Fibroblast of skin of back (primary cell): ENCODE measurements at regions not wholly inside any gene's neighbourhood (a gene's known extent, or its start where the extent isn't known, plus 50 kb on each side); places are given as distances from the start of the nearest gene placed in this dataset.
"Not testable (repeated sequence)": the region's sequence is repeated elsewhere in the genome, so short reads cannot be mapped to it uniquely, and the experiment has no call there.

Experiments
- DNase-seq: peaks from one replicate; pipeline ENCODE4 v3.0.0-alpha.2; 2013

DNA sequence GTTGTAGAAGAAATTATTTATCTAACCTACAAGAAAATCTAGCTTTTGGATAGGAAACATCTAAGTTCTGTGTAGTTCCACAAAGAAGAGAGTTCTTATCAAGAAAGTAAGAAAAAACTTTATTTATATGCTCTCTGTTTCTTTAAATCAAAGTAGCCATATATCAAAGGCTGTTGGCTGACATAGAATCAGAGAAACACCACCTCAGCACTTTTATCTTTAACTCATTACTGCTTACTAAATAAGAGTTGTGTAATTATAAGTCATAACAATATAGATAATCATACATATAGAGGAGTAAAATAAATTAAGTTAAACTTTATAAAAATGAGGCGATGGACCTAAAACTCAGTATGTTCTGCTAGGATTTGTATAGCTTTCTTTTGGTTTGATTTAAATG lies 570.6 kb downstream of the PCDH17 start:
- no peak for DNase-seq

GRCh38 chr13:58207501-58207900 lies 576.0 kb downstream of the PCDH17 start:
- DNase-seq, result no peak

GRCh38 chr13:58235454-58235853 lies 603.9 kb downstream of the PCDH17 start:
- DNase-seq, result no peak

GRCh38 chr13:58238972-58239773 lies 607.6 kb downstream of the PCDH17 start:
- DNase-seq, result no peak

DNA sequence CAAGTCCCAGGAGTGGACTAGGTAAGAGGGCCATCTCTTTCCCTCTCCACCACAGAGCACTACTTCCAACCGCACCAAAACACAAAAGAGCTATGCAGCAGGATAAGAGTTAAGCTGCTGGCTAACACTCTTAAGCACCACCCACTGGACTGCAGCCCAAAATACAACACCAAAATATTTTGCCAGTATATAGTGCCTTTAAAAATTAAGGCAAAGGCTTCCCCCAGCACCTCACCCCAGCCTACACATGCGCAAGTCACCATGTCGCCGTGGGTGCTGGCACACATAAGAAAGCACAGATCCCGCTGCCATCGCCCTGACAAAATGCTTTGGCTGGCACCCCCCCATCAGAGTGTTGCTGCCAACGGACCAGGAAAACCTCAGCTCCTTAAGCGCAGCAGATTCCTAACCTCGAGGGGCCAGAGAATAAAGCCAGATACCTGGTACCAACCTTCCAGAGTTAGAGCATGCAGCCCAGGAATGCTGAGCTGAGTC lies 608.3 kb downstream of the PCDH17 start:
- no peak for DNase-seq

GRCh38 chr13:58247080-58247479 lies 615.5 kb downstream of the PCDH17 start:
- no peak for DNase-seq

- DNase-seq, result no peak
These were observed 623.4 kb downstream of the PCDH17 start for GRCh38 chr13:58254943-58255342.

DNA sequence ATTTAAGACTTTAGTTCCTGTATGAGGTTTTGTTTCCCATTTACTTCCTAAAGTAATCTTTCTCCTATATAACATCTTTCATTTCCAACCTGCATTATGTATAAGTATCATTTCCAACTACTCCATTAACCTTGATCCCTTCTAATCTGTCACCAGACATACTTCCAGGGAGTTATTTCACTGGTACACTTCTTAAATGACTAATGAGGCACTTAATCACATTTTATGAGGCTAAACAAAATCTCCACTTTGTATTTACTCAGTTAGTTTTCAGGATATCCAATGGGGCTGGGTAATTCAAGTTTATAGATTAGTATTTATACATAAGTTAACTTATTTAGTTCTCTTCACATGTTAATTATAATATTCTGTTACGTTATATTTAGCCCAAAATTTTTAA lies 634.7 kb downstream of the PCDH17 start:
- DNase-seq, result no peak

DNA sequence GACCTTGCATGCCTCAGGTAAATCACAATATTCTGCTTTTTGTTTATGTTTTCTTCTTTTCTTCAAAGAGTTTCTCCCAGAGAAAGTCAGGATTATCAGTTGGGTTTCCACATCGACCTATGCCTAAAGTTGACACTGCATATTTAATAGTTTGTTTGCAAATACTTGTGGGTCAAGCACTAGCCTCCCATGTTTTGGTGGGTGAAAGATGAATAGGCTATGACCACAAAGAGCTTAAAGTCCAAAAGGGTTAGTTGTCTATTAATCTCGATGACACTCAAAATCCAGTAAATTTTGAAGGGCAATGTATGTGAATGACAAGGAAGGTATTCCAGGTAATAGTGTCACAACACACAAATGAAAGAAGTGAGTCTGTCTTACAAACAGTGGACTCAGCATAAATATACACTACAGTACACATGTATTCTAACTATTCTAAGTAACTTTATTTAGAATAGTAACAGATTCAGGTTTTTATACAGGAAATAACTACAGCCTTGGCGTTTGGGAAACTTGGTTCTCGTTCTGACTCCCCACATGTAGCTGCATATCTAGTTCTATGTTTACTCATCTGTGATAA lies 667.1 kb downstream of the PCDH17 start:
- no peak for DNase-seq

DNA sequence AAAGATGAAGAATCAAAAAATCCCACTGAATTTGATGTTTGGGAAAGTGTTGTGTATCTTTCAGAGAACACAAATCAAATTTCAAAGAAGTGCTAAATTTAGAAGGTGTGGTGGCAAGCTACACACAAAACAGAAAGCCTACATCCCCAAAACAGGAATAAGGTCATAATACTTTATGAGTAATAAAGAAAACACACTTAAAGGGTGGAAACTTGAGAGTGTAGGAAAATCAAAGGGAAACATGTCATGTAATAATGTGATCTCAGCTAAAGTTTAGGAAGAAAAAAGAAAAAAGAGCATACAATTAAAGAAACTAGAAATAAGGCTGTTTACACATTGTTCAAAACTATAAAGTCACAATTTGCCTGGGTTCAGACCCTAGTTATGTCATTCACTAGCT lies 668.7 kb downstream of the PCDH17 start:
- DNase-seq, result peak; percentile 2

DNA sequence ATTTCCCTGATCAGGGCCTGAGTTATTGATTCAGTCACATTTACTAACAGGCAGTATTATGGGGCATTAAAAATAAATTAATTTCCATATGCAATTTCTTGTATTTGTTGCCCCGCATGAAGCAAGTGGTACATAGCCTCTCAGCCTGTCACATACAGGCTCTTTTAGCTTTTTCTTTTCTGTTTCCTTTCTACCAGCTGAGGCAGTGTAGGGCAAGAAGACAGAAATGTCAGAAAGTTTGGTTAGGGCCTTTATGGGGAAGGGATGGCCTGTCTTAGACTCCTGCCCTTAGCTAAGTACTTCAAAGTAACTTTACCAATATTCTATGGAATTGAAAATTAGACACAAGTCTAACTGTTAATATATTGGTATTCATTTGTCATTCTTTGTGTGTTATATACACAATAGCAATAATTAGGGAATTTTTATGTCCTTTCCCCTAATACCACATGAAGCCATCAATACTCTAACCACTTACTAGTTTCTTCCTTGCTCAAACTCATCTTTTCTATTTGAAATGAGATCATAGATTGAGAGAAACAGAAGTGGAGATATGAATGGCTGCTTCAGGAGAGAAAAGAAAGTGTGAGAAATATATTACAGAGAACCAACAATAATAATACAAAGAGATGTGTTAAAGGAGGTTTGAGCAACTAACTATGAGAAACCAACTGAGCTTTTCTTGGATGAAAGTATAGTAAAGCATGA lies 669.6 kb downstream of the PCDH17 start:
- DNase-seq, result no peak

DNA sequence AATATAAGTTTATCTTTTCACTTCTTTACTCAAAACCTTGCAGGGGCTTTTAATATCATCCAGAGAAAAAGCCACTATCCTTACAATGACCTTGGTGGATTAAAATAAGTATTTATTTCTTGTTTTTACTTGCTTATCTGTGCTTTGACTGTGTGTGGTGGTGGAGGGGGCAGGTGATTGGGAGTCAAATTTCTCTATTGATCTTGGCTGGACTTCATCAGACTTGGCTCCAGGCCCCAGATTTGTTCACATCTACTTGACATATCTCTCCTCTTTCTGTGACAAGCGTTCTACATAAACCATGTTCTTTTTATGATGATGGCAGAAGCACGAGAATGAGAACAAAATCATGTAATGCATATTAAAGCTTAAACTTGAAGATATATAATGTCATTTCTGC lies 670.8 kb downstream of the PCDH17 start:
- no peak for DNase-seq

- no peak for DNase-seq
These were observed 674.5 kb downstream of the PCDH17 start for GRCh38 chr13:58306062-58306461.

GRCh38 chr13:58313219-58313618 lies 681.7 kb downstream of the PCDH17 start:
- no peak for DNase-seq

DNA sequence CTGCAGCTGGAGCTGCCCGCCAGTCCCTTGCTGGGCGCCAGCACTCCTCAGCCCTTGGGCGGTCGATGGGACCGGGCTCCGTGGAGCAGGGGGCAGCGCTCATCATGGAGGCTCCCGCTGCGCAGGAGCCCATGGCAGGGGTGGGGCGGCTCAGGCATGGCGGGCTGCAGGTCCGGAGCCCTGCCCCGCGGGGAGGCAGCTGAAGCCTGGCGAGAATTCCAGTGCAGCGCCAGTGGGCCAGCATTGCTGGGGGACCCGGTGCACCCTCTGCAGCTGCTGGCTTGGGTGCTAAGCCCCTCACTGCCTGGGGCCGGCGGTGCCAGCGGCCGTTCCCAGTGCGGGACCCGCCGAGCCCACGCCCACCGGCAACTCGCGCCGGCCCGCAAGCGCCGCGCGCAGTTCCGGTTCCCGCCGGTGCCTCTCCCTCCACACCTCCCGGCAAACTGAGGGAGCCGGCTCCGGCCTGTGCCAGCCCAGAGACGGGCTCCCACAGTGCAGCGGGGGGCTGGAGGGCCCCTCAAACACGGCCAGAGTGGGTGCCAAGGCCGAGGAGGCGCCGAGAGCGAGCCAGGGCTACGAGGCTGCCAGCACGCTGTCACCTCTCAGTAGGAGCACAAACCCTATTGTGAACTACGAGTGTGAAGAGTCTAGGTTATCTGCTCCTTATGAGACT lies 687.1 kb downstream of the PCDH17 start:
- no peak for DNase-seq

- no peak for DNase-seq
These were observed 692.6 kb downstream of the PCDH17 start for GRCh38 chr13:58324161-58324560.

DNA sequence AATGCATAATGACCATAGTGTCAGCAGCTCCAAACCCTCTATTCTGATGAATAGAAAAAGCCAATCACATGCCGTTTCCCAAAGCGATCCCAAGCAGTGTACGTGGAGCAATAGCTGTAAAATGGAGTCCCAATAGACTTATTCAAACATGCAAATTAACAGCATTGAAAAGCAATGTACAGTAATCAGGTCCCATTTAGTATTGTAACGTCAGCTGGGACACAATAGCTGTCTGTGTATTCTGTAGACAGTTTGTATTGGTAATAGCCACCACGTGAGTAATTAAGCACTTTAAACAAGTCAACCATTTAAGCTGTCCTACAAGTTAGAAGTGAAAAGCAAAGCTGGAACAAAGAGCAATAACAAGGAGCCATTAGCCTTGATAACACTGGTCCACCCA lies 698.2 kb downstream of the PCDH17 start:
- DNase-seq, result no peak

GRCh38 chr13:58340895-58341294 lies 709.4 kb downstream of the PCDH17 start:
- no peak for DNase-seq

- no peak for DNase-seq
These were observed 709.8 kb downstream of the PCDH17 start for GRCh38 chr13:58341318-58341717.

DNA sequence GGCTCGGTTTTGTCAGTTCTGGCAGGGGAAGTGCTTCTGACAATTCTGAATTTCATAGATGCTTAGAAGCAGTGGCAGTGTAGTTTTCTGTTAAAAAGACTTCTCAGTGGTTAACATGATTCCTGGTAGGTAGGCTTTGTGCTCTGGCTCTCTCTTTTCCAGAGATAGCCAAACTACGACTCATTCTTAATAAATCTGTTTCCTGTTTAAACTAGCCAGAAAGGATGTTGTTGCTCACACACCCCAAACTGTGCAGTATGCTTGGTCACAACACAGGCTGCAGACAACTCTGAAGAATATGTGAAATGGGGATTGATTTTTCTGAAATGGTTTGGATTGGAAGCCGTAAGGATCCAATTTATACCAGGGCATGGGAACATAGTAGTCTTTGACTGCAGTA lies 711.5 kb downstream of the PCDH17 start:
- DNase-seq, result peak; percentile 29

GRCh38 chr13:58352100-58352499 lies 720.6 kb downstream of the PCDH17 start:
- not testable (repeated sequence) for DNase-seq

- no peak for DNase-seq
These were observed 738.4 kb downstream of the PCDH17 start for GRCh38 chr13:58369936-58370335.

- no peak for DNase-seq
These were observed 744.8 kb downstream of the PCDH17 start for GRCh38 chr13:58376349-58376748.
